ENCODE measurements at regions not wholly inside any gene's neighbourhood (a gene's known extent, or its start where the extent isn't known, plus 50 kb on each side); places are given as distances from the start of the nearest gene placed in this dataset.

DNA sequence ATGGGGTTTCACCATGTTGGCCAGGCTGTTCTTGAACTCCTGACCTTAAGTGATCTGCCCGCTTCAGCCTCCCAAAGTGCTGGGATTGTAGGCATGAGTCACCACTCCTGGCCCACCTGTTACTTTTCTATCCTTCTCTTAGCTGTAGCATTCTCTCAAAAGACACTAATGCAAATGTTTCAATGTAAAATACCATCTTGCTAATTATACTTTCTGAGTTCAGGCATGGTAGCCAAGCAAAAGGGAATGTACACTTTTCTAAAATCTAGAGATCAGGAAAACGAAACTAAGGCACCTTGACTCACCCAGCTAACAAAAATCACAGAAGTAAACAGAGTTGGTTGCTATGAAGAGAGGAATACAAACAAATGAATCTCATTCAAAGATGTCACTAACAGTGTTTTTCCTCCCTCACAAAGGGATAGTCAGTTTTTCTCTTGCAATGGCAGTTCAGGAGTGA is 401.0 kb upstream of the NRP1 start:
- no peak for DNase-seq (ENCODE audit: low spot score)

DNA sequence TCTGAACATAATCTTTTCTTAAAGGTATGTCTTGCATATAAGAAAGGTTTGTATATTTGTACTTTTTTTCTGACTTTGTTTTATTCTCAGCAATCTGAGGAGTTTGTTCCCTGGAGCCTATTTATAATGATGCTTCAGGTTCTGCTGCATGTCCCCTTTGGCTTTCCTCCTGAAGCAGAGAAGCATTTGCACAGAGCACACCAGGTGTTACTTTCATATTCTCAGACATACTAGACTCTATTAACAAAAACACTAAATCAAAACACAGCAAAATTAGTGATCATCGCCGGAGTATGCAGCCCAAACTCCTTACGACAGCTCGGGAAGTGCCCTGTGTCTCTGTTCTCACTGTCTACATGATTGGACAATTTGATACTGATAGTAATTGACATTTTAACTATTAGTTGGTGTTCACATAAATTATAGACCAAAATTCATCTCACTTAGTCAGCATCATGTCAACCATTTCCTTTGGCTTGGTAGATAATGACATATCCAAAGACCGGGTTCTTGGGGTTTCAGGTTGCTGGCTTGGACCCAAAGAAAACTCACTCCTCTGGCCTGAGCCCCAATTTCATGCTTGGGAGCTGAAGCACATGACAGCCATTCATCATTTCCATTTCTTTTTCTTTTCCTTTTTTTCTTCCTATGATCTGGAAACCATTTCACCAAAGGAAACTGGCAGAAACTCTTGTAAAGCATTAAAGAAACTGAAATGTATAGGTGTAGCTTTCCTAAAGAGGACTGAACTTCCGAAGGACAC is 400.1 kb upstream of the NRP1 start:
- DNase-seq (ENCODE audit: low spot score): no peak

DNA sequence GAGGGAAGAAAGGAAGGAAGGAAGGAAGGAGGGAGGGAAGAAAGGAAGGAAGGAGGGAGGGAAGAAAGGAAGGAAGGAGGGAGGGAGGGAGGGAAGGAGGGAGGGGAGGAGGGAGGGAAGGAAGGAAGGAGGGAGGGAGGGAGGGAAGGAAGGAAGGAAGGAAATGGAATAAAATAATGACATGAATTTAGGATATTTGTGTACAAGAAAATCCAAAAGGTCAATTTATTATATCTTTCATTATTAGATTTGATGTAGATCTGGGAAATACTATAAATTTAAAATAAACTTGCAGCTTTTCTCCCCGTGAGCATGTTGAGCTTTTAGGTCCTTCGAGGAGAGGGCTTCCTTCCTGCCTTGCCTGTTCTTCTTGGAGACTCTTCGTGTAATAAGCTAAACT is 398.6 kb upstream of the NRP1 start:
- DNase-seq (ENCODE audit: low spot score): no peak

DNA sequence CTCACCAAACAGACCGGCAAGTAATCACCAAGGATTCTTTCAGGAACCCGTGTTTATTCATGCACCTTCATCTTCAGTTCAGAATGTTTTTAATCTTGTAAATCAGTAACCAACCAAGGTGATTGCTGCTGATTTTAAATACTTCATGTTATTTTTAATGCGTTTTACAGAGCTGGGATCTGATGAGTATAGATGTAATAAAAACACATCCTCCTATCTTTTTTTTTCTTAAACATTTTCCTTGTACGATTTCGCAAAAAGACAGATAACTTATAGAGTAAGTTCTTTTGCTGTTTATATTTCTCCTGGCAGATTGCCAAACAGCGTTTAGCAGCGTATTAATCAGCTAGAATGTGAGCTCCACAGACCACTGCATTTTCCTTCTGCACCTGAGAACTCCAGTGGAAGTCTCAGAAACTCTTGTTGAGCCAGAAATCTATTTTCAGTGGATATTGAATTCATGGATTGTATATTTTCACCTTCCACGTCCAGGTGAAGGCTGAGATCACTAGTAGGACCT is 397.8 kb upstream of the NRP1 start:
- no peak for DNase-seq (ENCODE audit: low spot score)

DNA sequence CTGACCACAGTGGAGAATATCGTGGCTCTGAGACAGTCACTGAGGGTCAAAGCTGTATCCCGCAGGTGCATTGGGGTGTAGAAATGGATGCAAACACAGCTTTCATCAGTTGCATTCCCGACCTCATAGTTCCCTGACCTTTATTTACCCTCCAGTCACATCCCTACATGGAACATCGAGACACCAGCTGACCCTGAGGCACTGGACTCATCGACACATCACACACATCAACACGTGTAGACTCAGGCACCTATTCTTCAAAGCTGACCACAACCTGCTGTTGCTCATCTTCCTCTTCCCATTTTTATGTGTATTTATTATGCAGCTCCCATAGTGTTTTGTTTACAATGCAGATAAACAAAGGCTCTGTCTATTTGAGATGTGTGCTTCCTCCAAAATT is 396.9 kb upstream of the NRP1 start:
- no peak for DNase-seq (ENCODE audit: low spot score)

DNA sequence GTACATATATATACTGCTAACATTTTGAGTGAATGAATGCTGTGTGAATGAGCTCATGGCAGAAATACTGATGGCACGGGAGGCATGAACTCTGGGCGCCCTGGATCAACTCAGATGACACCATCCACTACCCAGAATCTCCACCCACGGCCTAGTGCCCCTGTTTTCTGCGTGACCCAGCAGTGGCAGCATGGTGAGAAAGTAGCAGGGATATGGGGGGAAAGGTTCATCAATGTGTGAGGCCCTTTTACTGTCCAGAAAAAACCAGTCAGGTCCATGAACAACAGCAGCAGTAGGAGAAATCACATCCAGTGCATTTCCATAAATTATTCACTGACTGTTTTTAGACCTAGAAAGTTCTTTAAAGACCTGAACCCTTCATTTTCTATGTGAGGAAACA is 391.0 kb upstream of the NRP1 start:
- DNase-seq (ENCODE audit: low spot score): no peak

DNA sequence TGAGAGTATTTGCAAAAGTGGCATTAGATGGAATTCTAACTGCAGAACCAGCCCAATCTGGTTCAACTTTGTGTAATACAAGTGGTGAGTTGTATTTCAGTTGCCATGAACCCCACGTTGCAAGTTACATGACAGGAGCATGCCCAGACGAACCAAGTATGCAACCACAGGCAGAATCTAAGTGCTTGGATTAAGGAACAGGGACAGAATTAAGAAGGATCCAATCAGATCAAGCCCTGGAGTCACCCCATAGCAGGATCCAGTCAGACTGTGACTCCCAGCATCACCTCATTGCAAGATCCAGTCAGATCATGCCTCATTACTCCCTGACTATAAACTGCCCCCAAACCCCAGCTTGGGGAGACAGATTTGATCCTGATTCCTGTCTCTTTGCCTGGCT is 388.7 kb upstream of the NRP1 start:
- no peak for DNase-seq (ENCODE audit: low spot score)

DNA sequence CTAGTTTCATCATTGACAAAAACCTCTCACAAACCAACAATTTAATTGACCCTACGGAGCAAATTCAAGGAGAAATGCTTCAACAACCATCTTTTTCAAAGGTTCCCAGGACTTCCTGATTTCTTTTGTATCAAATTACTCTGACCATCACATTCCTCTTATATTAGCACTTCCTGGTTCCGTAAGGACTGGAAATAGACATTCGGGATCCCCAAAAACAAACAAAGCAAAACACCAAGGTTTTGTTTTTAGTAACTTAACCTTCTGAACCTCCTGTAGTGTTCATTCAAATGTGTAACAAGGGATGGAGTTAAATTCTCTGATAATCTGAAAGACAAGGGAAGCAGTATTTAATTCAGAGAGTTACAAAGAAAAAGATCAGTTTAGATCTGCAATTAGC is 387.6 kb upstream of the NRP1 start:
- no peak for DNase-seq (ENCODE audit: low spot score)

DNA sequence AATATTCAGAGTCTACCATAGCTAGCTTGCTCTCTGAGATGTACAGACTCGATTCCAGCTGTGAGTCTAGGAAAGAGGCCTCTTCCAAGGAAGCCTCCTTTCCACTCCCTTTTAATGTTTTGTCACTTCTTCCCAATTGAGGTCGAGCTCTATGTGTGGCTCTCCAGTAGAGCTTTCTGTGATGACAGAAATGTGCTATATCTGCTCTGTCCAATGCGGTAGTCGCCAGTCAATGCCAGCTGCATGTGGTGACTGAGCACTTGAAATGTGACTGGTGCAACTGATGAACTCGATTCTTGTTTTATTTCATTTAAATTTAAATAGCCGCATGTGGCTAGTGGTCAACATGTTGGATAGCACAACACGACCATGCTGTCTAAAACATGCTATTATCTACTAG is 387.0 kb upstream of the NRP1 start:
- no peak for DNase-seq (ENCODE audit: low spot score)

DNA sequence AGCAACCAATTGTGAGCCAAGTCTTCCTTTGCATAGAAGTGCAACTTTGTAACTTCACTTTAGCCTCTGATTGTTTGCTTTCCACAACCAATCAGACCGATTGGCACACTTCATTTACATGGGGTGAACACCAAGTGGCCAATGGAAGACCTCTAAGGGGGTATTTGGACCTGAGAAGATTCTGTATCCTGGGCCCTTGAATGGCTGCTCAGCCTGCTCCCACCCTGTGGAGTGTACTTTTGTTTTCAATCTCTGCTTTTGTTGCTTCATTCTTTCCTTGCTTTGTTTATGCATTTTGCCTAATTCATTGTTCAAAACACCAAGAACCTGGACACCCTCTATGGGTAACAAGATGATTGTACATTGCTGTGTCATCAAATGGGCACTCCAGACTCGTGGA is 385.7 kb upstream of the NRP1 start:
- no peak for DNase-seq (ENCODE audit: low spot score)

DNA sequence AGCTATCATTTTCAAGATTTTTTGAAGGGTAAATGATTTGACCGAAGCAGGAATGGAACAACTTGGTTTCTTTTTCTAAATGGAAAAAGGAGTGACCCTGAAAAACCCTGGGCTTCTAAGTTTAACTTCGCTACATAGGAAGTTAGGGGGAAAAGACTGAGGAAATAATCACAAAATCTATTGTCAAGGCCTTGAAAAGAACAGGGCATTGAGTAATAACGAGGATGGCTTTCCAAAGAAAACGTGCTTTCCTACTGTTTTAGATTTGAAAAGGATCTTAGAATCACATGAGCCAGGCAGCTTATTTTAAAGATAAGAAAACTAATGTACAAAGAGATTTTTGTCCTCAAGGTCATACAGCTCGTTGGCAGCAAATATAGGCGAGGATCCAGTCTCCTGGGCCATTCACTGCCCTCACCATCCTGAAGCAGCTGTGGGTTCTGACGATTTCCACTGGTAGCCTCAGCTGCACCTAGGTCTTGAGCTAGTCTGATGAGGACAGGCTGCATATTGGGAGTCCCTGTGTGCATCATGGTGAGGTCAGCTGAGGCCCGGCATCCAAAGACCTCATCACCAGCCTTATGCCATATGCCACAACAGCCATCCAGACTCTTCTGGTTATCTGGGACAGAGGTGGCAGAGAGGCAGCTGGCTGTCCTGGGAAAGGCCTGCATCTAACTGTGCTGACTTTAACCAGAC is 384.7 kb upstream of the NRP1 start:
- DNase-seq (ENCODE audit: low spot score): no peak

DNA sequence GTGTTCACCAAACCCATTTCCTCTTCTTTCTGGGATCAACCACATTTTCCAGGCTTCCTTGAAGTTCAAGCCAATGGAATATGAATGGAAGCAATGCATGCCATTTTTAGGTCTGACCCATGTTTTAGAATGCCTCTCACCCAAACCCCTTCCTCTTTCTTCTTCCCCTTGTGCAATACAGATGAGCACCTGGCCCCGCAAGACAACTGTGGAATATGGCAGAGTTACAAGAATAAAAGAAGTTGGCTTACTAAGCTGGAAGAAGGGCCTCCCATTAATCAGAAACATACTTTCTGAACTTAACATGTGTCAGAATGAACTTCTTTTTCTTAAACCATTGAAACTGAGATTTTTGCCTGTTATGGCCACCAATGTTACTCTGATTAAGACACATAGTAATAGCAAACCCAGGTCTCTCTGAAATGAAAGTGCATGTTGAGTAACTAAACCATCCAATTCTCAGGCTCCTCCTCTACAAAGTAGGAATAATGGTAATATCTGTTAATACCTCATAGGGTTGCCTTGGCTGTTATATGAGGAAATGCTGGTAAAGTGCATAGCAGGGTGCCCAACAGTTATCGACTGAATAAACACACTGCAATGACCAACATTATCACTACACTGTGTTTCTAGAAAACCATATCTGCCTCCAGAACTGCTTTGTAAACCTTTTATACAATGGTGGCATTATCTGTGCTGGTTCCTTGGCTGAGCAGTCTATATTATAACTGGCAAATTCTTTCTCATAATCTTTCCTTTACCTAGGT is 382.2 kb upstream of the NRP1 start:
- DNase-seq (ENCODE audit: low spot score): no peak

DNA sequence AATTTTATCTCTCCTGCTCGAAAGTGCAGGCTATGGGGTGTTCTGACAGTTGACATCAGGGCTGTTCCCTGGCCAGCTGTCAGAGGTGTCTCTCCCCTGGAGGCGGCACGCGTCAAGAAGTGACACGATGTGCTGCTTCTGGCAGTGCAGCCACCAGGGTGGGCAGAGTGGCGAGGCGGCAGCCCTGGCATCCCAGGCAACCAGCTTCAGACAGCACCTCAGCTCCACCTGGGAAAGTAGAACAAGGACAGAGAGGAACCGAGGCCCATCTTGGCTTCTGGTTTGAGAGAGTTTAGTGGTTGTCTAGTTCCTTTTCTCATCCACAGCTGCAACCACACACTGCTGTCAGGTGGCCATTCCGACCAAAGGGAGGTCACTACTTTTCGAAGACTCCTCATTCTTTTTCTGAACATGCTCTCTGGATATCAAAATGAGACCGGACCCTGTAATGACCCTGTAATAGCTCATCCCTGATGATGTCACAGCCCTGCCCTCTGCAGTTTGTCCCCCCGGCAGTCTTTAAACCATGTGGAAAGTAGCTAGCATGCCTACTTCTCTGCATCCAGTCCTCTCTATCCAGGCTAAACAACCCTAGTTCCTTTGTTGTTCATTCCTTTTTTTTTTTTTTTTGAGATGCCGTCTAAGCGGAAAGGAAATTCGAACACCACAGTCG is 381.0 kb upstream of the NRP1 start:
- no peak for DNase-seq (ENCODE audit: low spot score)

DNA sequence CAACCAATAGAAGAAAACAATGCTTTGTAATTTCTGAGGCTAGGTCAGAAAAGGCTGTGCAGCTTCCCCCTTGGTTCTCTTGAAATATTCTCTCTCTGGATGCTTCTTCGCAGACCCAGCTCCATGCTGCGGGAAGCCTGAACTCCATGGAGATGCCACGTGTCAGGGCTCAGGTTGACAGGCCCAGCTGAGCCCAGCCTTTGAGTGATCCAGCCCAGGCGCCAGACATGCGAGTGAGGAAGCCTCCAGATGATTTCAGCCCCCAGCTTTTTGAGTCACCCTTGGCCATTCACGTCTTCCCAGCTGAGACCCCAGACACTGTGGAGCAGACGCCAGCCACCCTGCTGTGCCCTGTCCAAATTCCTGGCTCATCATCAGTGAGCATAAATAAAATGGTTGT is 378.4 kb upstream of the NRP1 start:
- DNase-seq (ENCODE audit: low spot score): no peak

DNA sequence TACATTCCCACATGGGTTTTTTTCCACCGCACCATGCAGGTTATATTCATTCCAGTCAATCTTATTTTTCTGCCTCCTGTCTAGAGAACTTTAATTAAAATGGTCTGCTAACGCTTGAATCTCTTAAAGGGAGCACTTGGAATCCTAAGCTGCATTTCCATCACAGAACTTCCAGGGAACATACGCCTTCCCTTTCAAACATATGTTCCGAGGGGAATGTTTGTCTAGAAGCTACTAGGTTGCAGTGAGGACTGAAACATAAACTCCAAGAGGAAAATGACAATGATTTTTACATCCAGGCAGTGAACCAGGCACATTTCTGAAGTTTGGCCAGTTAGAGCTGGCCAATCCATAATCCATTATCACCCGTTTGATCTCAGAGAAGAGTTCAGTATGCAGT is 375.5 kb upstream of the NRP1 start:
- DNase-seq (ENCODE audit: low spot score): no peak

DNA sequence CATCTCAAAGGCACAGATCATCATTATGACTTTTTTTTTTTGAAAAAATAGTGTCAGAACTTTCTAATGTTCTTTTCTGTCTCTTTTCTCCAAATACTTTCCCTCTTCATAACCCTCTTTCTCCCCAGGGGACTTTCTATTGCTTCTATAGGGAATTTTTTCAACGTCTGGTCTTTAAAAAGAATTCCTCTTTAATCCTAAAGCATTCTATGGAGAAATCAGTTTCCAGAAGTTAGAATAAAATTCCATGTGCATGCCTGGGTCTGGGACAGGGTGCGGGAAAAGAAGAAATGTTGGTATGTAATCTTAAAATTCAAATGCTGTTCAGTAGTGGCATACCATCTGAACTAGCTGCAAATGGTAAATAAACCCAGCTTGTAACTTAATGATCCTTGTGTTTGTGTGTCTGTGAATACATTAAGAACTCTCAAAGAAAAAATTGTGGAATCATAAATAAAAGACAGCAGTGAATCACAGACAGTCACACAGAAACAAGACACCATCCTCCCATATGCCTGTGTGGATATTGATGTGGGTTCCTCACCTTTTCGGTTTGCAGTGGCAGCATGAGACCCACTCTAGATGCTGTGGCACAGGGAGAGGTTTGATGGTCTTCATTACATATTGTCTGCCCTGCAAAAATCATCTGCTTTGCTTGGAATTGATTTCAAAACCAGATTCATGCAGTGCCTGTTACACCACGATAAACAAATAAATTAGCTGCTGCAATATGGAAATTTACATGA is 374.7 kb upstream of the NRP1 start:
- DNase-seq (ENCODE audit: low spot score): no peak

DNA sequence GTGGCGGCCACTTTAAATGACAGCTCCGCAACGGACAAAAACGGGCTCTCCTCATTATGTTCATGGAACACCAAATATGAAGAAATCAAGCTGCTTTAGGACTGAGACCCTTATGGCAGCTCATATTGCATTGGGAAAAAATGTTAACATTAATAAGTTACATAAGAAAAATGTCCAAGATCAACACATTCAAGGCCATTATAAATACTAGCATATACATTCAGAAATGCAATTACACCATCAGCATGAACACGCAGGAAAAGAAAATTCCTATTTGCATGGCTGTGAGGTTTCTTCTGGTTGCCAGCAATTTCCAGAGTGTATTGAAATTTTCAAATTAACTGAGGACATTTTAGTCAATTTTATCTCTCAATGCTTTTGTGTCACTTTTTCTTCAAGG is 374.1 kb upstream of the NRP1 start:
- no peak for DNase-seq (ENCODE audit: low spot score)

DNA sequence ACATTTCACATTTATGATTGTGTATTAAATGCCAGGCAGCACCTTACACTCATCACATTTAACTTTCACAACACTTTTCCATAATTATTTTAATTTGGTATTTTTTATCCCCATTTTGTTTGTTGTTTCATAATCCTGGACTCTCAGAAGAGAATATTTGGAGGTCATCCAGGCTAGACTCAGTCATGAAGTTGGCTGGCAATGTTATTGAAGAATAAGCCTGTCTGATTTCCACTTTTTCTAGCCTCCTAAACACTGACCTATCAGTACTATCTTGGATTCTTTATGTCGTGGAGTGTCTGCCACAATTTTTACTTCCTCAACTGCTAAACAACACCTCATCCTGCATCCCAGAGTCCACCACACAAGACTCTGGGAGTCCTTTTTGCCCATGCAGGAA is 372.3 kb upstream of the NRP1 start:
- DNase-seq (ENCODE audit: low spot score): no peak

DNA sequence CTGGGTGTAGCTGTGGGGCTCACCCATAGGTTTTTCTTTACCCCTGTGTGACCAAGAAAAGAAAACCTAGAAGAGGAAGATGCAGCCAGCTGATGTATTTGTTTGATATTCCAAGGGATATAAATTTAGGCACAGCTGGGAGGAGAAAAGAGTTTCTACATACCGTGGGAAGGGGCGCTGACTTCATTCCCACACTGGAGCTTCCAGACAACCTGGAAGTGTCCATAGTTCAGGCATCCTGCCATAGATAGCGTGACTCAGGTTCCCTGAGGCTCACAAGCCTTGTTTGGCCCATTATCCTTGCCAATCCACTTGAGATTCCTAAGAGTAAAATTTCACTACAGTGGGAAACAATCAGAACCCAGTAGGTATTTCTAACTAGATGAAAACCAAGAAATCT is 371.7 kb upstream of the NRP1 start:
- DNase-seq (ENCODE audit: low spot score): no peak

DNA sequence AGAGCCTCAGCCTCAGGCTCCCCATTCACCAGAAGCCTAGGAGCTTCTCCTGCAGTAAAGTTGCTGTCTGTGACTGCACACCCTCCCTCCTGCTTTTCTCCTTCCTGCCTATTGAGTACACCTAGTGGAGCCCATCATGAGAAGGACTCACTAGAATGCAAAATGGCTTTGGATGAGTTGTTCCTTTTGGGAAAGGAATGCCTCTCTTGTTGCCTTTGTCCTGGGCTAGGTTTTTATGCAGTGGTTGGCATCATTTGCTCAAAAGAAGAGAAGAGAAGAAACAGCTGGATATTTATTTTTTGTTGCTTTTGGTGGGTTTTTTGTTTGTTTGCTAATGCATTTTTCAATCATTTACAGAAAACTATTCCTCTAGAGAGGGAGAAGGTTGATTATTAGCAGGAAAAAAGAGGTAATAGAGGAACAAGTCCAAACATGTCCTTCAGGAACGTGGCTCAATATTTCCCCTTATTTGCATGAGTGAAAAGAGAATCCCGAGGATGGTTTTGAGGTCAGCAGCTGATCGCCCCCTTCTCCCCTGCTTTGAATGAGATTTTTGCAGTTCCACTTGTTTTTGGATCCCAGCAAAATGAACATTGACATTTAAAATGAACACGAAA is 369.9 kb upstream of the NRP1 start:
- no peak for DNase-seq (ENCODE audit: low spot score)
